Prostate gland (tissue), 2 donors: ENCODE measurements at regions not wholly inside any gene's neighbourhood (a gene's known extent, or its start where the extent isn't known, plus 50 kb on each side); places are given as distances from the start of the nearest gene placed in this dataset.

Experiments
- DNase-seq: peaks from one replicate; pipeline ENCODE4 v3.0.0-alpha.2; 2019; ENCODE audit warnings: low spot score
- H3K27ac ChIP-seq, 2 donors: fragments of 200-600 bp; sonication (generic); 2 replicates each; pipeline ENCODE4 v1.5.1; 2017 to 2019
- H3K27me3 ChIP-seq: fragments of 200-600 bp; sonication (generic); replicated peaks from 2 replicates; pipeline ENCODE4 v1.5.1; 2019; ENCODE audit not compliant: insufficient read depth
- H3K36me3 ChIP-seq, 2 donors: fragments of 200-600 bp; sonication (generic); 1 replicate in 1 of 2; 2 replicates in 1 of 2; pipeline versions ENCODE4 v1.5.1 to v1.8.1; 2017 to 2019
- H3K4me1 ChIP-seq: fragments of 200-600 bp; sonication (generic); replicated peaks from 2 replicates; pipeline ENCODE4 v1.5.1; 2019
- H3K4me3 ChIP-seq, 2 donors: fragments of 200-600 bp; sonication (generic); 2 replicates each; pipeline ENCODE4 v1.5.1; 2017 to 2019
- H3K9me3 ChIP-seq: fragments of 200-600 bp; sonication (generic); 2 replicates; pipeline ENCODE4 v1.5.1; 2017
- CTCF ChIP-seq, 4 experiments: fragments of 200-600 bp in 2 of 4; fragments of 450-650 bp in 2 of 4; sonication (generic) in 2 of 4; IDR thresholded peaks; 1 replicate in 3 of 4; 2 replicates in 1 of 4; pipeline ENCODE4 v1.5.1; 2016 to 2019; ENCODE audit warnings: antibody characterized with exemption in 4 of 4, mild to moderate bottlenecking in 2 of 4, moderate library complexity in 2 of 4
- POLR2A ChIP-seq: fragments of 450-650 bp; IDR thresholded peaks from one replicate; pipeline ENCODE4 v1.6.1; 2016; ENCODE audit warnings: antibody characterized with exemption, mild to moderate bottlenecking
- POLR2AphosphoS5 ChIP-seq: sonication (generic); formaldehyde crosslinking; IDR thresholded peaks from one replicate; pipeline ENCODE4 v1.6.1; 2017; ENCODE audit warnings: antibody characterized with exemption
- WGBS: methylation state at CpG from one replicate; pipeline ENCODE4 v1.1.5; 2018; 5-methylcytosine and 5-hydroxymethylcytosine counted together
- intact Hi-C: fragments of 100-400 bp; cut with DNase I; formaldehyde crosslinking; loops from one replicate; pipeline ENCODE4 v1.14.2; 2022

DNA sequence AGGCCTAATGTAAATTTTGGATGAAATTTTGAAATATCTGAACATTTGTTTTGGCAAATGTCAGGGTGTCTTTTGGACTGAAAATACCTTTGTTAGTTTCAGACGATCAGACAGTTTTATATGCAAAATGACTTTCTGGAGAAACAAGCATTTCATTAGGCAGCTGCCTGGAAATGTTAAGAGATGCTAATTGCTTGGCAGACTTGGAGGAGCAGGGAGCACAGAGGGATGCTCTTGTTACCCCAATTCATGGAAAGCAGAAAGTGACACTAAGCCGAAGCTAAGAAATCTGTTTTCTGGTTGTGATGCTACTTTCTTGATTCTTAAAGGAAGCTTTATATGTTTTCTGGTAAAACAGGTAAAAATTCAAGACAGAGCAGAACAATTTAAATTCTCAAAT is 204.3 kb upstream of the GBE1 start:
- Histone ChIP-seq H3K36me3 (no peaks in the 10 kb centered on the region), H3K27ac (no peak overlapping the region), H3K9me3 (no peaks in the 10 kb centered on the region), H3K4me1 (no peaks in the 10 kb centered on the region), H3K4me3 (no peak overlapping the region), H3K27me3 (no peaks in the 10 kb centered on the region)
- DNase-seq = no peak
- no peak for TF ChIP-seq CTCF (IDR thresholded peaks at IDR 0.05)
- no peak for TF ChIP-seq POLR2A
- no peak for TF ChIP-seq POLR2AphosphoS5
- 52% methylated on average over 2 of the region's 2 CpGs for WGBS
- intact Hi-C loops = no loop called here

GRCh38 chr3:81962396-81962795 is 201.0 kb upstream of the GBE1 start:
- WGBS = 94% methylated on average over 2 of the region's 2 CpGs
- Histone ChIP-seq H3K27ac (no peak overlapping the region), H3K9me3 (no peaks in the 10 kb centered on the region), H3K4me1 (no peaks in the 10 kb centered on the region), H3K36me3 (no peaks in the 10 kb centered on the region), H3K4me3 (no peak overlapping the region), H3K27me3 (no peaks in the 10 kb centered on the region)
- DNase-seq = no peak
- intact Hi-C loops = no loop called here
- TF ChIP-seq POLR2A (no peak), POLR2AphosphoS5 (no peak), CTCF (IDR thresholded peaks at IDR 0.05) (no peak)

DNA sequence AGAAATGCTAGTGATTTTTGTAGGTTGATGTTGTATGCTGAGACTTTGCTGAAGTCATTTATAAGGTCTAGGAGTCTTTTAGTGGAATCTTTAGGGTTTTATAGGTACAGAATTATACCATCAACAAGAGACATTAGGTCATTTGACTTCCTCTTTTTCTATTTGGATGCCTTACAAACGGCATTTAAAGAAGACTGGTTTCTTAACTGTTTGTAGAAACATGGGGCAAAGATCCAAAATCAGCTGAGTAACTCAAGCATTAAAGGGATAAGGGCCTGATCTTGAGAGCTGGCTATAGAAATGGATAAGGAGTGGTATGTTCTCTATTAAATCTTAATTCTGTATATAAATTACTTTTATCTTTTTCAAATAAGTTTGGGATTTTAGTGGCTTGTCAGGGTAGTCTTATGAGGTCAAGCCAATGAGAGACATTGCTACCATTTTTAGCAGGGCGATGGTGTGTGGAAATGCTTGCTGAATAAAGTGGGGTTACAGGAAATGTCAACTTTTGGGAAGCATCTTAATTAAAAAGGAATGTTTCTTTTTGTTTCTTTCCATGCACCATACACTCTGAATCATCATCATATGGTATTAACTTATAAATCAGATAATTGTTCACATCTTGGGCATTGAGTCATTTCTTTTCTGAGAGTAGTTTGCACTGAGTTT is 197.7 kb upstream of the GBE1 start:
- H3K9me3 ChIP-seq = no peaks in the 10 kb centered on the region
- TF ChIP-seq CTCF (IDR thresholded peaks at IDR 0.05) (no peak), POLR2AphosphoS5 (no peak), POLR2A (no peak)
- WGBS = 50% methylated on average over 2 of the region's 2 CpGs
- no peak overlapping the region for H3K4me3 ChIP-seq
- no peak for DNase-seq
- H3K4me1 ChIP-seq = no peaks in the 10 kb centered on the region
- intact Hi-C loops = no loop called here
- H3K27me3 ChIP-seq = no peaks in the 10 kb centered on the region
- no peaks in the 10 kb centered on the region for H3K36me3 ChIP-seq
- H3K27ac ChIP-seq = no peak overlapping the region

- DNase-seq = no peak
- Histone ChIP-seq H3K36me3 (no peaks in the 10 kb centered on the region), H3K27ac (no peak overlapping the region), H3K9me3 (no peaks in the 10 kb centered on the region), H3K4me1 (no peaks in the 10 kb centered on the region), H3K27me3 (no peaks in the 10 kb centered on the region), H3K4me3 (no peak overlapping the region)
- intact Hi-C loops = no loop called here
- WGBS = 48% methylated on average over 4 of the region's 4 CpGs
- TF ChIP-seq POLR2AphosphoS5 = no peak
- no peak for TF ChIP-seq POLR2A
- TF ChIP-seq CTCF (IDR thresholded peaks at IDR 0.05) = no peak
Measured at GRCh38 chr3:81955878-81956277, 194.4 kb upstream of the GBE1 start.

DNA sequence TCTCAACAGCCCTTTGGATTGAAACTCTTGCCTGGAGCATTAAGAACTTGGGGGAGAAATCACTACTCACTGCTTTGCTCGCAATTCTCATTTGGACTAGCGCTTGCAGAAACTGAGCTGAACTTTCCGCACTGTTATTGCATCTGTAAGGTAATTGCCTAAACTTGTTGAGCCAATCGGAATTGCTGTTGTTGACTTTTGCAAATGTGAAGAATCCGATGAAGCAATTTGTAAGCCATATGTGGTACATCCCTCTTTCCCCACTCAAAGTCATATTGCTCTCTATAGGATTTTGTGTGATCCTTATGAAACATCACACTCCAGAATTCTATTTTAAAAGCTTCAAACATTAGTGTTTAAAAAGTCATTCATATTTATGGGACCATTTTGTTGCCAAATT is 191.7 kb upstream of the GBE1 start:
- 93% methylated on average over 5 of the region's 5 CpGs for WGBS
- DNase-seq = no peak
- H3K4me1 ChIP-seq = no peaks in the 10 kb centered on the region
- TF ChIP-seq POLR2A (no peak), CTCF (IDR thresholded peaks at IDR 0.05) (no peak), POLR2AphosphoS5 (no peak)
- H3K27ac ChIP-seq = no peak overlapping the region
- no peaks in the 10 kb centered on the region for H3K36me3 ChIP-seq
- H3K27me3 ChIP-seq = no peaks in the 10 kb centered on the region
- intact Hi-C loops = no loop called here
- no peaks in the 10 kb centered on the region for H3K9me3 ChIP-seq
- H3K4me3 ChIP-seq = no peak overlapping the region
